T follicular helper cell (primary cell): ENCODE measurements at regions not wholly inside any gene's neighbourhood (a gene's known extent, or its start where the extent isn't known, plus 50 kb on each side); places are given as distances from the start of the nearest gene placed in this dataset.

Experiments
- DNase-seq: peaks from one replicate; pipeline ENCODE4 v3.0.0-alpha.2; 2020; ENCODE audit warnings: low read depth

DNA sequence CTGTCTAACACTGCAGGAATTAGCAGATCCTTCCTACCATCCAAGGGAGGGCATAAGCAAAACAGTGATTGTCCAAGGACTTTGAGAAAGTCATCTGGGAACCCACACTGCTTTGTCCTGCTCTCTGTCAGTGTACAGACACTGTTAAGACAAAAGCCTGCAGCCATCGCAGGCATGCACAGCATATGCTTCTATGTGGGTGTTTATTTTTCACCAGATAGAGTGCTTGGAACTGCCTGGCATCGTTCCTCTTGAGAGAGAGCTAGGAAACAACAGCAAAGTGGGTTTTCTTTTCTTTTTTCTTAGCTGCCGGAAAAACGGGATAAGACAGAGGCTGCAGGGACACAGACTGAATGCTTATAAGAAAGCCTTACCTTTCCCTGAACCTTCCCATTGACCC, 212.3 kb downstream of the ICE1 start:
- DNase-seq, result no peak

GRCh38 chr5:5633579-5633978, 211.1 kb downstream of the ICE1 start:
- DNase-seq, result no peak

- DNase-seq, result no peak
Measured at GRCh38 chr5:5632678-5633077, 210.2 kb downstream of the ICE1 start.

DNA sequence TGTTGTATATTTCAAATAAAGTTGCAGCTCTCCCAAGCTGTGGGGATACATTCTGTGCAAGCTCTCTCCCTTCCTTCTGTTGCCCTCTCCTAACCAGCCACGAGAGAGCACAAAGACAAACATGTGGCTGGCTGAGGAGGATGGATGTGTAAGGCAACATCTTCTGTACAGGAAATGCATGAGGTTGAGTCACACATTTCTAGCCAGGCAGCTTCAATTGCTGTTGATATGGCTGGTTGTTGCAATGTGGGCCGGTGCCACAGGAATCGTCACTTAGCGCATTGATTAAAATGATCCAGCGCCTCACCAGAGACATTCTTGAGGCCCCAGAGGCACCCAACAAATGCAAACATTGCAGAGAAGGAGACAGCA, 207.1 kb downstream of the ICE1 start:
- DNase-seq, result no peak

GRCh38 chr5:5628866-5629606, 206.6 kb downstream of the ICE1 start:
- no peak for DNase-seq

- no peak for DNase-seq
Measured at GRCh38 chr5:5626412-5626811, 203.9 kb downstream of the ICE1 start.

DNA sequence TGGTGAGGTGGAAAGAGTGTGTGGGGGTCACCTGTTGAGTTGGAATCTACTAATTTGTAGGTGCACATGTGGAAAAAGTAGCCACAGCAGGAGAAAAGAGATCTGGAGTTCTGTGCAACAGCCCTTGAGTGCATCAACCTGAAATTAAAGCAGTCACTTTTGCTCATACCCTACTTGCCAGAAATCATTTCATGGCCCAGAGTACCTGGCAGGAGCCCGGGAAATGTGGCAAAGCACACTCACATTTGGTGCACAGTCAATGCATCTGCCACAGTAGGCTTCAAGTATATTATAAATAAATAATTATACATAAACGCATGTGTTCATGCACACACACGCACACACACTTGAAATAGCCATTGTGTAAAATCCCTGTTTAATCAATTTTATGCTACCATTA, 203.0 kb downstream of the ICE1 start:
- DNase-seq, result no peak

GRCh38 chr5:5623397-5623796, 200.9 kb downstream of the ICE1 start:
- DNase-seq, result no peak

DNA sequence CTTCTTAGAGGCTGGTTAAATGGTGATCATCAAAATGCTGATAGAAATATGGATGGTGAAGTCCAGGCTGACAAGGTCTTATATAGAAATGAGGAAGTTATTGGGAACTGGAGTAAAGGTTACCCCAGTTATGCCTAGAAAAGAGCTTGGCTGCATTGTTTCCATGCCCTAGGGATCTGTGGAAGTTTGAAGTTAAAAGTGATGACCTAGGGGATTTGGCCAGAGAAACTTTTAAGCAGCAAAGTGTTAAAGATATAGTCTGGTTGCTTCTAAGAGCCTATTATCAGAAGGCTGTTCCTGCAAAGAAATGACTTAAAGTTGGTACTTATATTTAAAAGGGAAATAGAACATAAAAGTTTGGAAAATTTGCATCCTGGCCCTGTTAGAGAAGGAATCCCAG, 200.3 kb downstream of the ICE1 start:
- DNase-seq, result no peak

- DNase-seq, result no peak
Measured at GRCh38 chr5:5619546-5619945, 197.1 kb downstream of the ICE1 start.

DNA sequence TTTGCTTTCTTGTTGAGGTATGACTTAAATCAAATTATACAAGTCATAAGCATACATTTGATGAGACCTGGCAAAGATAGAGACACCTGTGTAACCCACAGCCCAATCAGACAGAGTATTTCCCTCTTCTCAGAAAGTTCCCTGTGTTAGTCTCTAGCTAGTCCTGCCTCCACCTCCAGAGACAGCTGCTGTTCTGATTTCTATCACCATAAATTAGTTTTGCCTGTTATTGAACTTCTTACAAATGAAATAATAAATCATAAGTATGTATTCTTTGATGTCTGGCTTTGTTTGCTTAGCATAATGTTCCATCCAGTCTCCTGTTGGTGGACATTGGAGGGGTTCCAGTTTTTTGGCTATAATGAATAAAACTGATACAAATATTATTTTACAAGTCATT, 194.5 kb downstream of the ICE1 start:
- no peak for DNase-seq

- no peak for DNase-seq
Measured at GRCh38 chr5:5616247-5616895, 193.9 kb downstream of the ICE1 start.

DNA sequence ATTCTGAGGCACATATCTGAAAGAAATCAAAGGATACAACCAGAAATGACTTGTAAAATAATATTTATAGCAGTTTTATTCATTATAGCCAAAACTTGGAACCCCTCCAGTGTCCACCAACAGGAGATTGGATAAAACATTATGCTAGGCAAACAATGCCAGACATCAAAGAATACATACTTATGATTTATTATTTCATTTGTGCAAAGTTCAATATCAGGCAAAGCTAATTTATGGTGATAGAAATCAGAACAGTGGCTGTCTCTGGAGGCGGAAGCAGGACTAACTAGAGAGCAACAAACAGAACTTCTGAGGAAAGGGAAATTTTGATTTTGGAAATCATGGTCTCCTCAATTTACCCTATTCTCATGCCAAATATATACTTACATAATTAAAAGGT, 193.1 kb downstream of the ICE1 start:
- DNase-seq, result no peak

GRCh38 chr5:5613261-5613990, 190.9 kb downstream of the ICE1 start:
- DNase-seq, result no peak

- no peak for DNase-seq
Measured at GRCh38 chr5:5612096-5612495, 189.6 kb downstream of the ICE1 start.

DNA sequence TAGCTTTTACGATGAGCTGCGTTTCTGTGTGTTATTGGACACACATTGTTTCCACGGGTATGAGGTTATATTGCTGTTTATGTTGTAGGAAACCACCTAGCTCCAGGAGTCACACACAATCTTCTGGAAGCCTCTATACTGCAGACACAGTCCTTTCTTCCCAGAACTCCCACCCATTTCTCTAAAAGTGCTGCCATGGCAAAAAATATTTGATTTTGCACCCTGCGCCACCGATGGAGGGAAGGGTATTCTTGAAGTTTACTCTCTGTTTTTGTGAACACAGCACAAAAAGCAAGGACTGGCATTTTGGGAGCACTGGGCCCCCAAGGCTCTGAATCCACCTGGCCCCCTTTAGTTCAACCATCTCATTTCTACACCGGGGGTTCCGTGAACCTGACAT, 187.5 kb downstream of the ICE1 start:
- DNase-seq, result no peak

DNA sequence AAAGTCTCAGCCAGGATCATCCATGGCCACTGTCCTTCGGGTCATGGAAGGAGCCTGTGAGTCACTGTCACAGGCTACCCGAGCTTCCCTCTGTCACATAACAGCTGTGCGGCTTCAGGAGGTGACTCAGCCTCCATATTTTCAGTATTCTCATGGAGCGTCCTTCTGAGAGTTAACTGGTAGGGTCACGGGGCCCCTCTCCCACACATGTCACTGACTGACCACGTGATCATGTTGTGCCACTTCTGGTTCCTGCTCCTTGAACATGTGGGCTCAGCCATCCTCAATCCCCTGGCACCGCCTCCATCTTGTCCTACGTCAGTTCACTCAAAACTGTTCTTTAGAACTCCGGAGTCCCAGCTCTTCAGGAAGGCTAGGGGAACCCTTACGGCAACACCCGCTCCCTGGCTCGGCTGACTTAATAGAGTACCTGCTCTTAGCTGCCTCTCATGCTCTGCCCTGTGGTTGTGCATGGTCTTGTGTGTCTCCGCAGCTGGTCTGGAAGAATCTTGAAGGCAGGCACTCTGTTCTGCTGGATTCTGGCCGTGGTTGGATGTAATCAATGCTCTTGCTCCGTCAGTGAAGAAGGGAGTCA, 182.8 kb downstream of the ICE1 start:
- no peak for DNase-seq

DNA sequence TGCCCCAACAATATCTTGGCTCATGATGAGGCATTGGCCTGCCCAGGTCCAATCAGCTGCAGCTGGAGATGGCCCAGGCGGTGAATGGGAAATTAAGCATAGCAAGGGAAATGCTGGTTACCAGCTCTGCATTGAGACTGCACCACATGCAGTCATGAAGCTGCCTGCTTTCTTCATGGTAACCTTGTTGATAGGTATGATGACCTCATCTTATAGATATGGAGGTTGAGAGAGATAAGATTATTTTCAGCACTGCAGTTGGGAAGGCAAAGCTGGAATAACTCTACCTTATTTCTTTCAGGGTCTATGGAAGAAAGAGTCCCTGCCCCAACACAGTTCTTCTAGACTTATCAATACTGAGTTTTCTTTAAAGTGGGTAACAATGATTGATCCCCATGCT, 180.1 kb downstream of the ICE1 start:
- DNase-seq, result no peak

DNA sequence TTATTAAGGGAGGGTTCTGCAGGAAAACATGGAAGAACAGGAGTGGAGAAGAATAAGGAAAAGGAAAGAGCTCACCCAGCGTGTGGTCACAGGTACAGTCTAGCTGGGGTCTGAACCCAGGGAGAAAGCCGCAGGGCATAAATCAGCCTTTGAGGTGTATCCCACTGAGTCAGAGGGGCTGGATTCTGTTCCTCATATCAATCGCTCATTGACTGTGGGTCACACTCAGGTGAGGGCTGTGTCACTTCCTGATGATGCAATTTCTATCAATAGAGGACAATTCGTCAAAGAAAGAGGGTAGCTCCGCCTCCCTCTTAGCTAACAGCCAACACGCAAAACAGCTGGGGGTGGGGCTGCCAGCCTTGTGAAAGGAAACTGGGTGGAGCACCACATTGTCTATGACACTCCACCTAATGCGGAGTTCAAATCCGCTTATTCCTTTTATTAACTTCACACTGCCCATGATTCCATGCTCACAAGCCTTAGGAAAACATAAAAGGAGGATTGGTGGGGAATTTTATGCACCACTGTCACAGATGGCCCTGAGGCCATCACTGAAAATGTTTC, 176.2 kb downstream of the ICE1 start:
- no peak for DNase-seq

DNA sequence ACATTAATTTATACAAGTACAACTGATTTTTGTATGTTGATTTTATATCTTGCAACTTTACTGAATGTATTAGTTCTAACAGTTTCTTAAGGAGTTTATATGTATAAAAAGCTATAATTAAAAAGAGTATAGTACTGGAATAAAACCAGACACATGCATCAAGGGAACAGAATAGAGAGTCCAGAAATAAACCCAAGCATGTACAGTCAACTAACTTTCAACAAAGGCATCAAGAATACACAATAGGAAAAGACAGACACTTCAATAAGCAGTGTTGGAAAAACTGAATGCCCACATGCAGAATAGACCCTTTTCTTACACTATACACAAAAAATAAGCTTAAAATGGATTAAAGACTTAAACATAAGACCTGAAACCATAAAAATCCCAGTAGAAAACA, 170.9 kb downstream of the ICE1 start:
- no peak for DNase-seq

DNA sequence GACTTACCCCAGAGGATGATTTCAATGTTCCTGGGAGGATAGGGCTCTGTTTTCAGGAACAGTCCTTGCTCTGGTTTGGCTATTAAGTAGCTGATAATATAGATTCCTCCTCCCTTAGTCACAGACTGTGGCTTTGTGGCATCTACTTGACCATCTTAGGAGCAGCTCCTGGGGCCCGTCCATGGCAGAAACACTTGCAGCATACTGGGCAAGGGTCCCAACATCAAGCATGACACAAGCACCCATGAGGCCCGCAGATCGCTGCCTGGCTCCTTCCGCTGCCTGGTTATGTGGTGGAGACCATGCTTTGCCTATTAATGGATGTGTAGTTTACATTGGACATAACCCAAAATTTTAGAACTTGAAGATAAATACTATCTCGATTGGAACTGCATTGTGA, 170.1 kb downstream of the ICE1 start:
- no peak for DNase-seq

- DNase-seq, result no peak
Measured at GRCh38 chr5:5591567-5591966, 169.1 kb downstream of the ICE1 start.

- DNase-seq, result no peak
Measured at GRCh38 chr5:5589857-5590256, 167.4 kb downstream of the ICE1 start.
